ENCODE measurements at regions not wholly inside any gene's neighbourhood (a gene's known extent, or its start where the extent isn't known, plus 50 kb on each side); places are given as distances from the start of the nearest gene placed in this dataset.

GRCh38 chr7:26477381-26477990 is 185.8 kb downstream of the SNX10 start:
- DNase-seq (ENCODE audit: low read depth), result no peak
- no peak overlapping the region for H3K4me3 ChIP-seq (ENCODE audit: low read length)
- TF ChIP-seq CTCF (conservative IDR thresholded peaks at IDR 0.05; ENCODE audit: low read depth, low read length), result no peak

GRCh38 chr7:26478550-26478949 is 186.9 kb downstream of the SNX10 start:
- TF ChIP-seq CTCF (conservative IDR thresholded peaks at IDR 0.05; ENCODE audit: low read depth, low read length), result no peak
- no peak overlapping the region for H3K4me3 ChIP-seq (ENCODE audit: low read length)
- DNase-seq (ENCODE audit: low read depth), result no peak

GRCh38 chr7:26479581-26479980 is 187.9 kb downstream of the SNX10 start:
- no peak for TF ChIP-seq CTCF (conservative IDR thresholded peaks at IDR 0.05; ENCODE audit: low read depth, low read length)
- no peak overlapping the region for H3K4me3 ChIP-seq (ENCODE audit: low read length)
- DNase-seq (ENCODE audit: low read depth), result no peak

GRCh38 chr7:26480156-26480555 is 188.5 kb downstream of the SNX10 start:
- no peak for DNase-seq (ENCODE audit: low read depth)
- no peak overlapping the region for H3K4me3 ChIP-seq (ENCODE audit: low read length)
- TF ChIP-seq CTCF (conservative IDR thresholded peaks at IDR 0.05; ENCODE audit: low read depth, low read length), result no peak

GRCh38 chr7:26482927-26483326 is 191.3 kb downstream of the SNX10 start:
- no peak for DNase-seq (ENCODE audit: low read depth)
- H3K4me3 ChIP-seq (ENCODE audit: low read length), result no peak overlapping the region
- TF ChIP-seq CTCF (conservative IDR thresholded peaks at IDR 0.05; ENCODE audit: low read depth, low read length), result no peak

GRCh38 chr7:26483843-26484242 is 192.2 kb downstream of the SNX10 start:
- no peak overlapping the region for H3K4me3 ChIP-seq (ENCODE audit: low read length)
- TF ChIP-seq CTCF (conservative IDR thresholded peaks at IDR 0.05; ENCODE audit: low read depth, low read length), result no peak
- DNase-seq (ENCODE audit: low read depth), result no peak

GRCh38 chr7:26485367-26485934 is 193.8 kb downstream of the SNX10 start:
- no peak for DNase-seq (ENCODE audit: low read depth)
- H3K4me3 ChIP-seq (ENCODE audit: low read length), result no peak overlapping the region

More at GRCh38 chr7:26485367-26485934, 193.8 kb downstream of the SNX10 start:
- no peak for TF ChIP-seq CTCF (conservative IDR thresholded peaks at IDR 0.05; ENCODE audit: low read depth, low read length)
